ENCODE measurements at regions not wholly inside any gene's neighbourhood (a gene's known extent, or its start where the extent isn't known, plus 50 kb on each side); places are given as distances from the start of the nearest gene placed in this dataset.
A peak's percentile ranks its signal among the peaks of the same experiment; 100 is the strongest.
"Not testable (repeated sequence)": the region's sequence is repeated elsewhere in the genome, so short reads cannot be mapped to it uniquely, and the experiment has no call there.

DNA sequence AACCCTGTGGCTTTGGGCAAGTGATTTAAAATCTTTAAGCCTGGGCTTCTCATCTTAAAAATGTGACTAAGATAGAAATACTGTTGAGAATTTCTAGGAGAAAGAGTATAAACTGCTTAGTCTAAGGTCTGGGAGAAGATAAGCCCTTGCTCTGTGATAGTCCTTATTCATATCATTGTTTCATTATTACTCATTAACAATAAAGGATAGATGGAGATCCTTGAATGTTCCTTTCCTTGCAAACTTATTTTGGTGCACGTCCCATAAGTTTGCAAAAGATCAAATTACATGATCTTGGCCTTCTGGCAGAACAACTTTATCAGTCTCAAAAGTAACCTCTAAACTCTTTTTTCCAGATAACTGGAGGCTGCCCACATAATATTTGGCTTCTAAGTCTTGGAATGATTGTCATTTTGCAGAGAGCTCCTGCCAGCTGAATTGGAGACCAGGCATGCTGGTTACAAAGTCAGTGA, 138.3 kb downstream of the FAM124B start:
- DNase-seq (ENCODE audit: low read depth), result no peak

DNA sequence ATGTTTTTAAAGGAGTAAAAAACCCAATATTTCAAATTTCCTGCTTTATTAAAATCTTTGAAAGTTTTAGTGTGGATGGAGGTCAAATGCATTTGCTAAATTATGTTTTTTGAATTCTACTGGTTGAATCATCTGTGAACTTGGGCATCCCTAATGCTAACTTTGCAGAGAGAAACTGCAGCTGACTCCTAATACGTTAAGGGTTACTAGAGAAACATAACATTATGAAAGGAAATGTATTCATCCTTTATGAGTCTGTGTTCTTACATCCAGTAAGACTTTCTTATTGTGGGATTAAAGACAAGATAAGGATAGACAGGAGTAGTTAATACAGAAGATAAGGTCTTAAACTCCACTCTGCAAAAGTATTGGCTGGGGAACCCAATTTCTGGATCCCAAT, 140.6 kb downstream of the FAM124B start:
- DNase-seq (ENCODE audit: low read depth), result no peak

DNA sequence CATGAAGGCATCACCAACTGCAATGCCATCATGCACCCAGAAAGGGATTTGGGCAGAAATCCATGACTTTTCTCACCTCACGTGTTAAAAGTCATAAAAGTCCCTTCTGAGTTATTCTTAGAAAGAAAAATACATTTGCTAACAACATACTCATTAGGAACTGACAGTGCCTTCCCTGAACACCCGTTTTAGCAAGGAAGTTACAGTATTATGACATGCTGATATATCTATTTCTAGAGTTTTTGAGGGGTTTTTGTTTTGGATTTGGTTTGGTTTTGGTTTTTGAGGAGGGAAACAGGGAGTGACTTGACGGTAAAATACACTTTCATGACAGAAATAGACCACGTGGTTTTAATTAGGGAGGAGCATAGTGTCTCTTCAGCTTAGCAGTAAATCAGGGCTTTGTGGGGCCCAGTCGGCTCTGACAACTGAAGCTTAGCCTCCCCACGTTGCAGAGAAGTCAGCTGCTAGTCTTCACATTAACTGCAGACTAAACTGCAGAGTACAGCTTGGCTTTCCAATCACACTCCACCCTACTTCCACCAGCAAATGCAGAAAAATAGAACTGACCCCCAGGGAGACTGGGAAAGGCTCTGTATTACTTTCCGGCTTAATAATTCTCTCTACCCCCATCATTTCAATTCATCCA, 141.4 kb downstream of the FAM124B start:
- no peak for DNase-seq (ENCODE audit: low read depth)

DNA sequence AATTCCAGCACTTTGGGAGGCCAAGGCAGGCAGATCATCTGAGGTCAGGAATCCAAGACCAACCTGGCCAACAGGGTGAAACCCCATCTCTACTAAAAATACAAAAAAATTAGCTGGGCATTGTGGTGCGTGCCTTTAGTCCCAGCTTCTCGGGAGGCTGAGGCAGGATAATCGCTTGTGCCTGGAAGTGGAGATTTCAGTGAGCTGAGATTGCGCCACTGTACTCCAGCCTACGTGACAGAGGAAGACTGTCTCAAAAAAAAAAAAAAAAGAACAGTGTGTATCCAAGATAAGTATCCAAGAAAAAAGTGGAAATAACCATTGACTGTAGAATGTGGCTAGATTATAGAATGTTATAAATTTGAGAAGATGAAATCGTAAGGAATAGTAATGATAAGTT, 142.1 kb downstream of the FAM124B start:
- no peak for DNase-seq (ENCODE audit: low read depth)

DNA sequence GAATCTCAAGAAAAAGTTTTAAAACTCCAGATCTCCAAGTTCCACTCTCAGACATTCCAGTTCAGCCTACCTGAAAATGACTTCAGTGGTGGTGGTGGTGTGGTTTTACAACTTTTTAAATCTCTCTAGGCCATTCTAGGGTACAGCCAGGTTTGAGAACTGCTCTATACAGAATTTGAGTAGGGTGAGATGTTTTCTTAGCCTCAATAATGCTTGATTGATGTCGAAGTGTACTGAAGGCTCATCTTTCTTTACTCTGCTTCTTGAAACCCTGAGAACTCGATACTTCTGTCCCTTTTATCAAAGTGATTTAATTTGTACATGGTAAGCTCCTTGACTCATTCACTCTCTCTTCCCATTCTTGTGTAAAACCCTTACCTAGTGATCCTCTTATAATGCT, 143.8 kb downstream of the FAM124B start:
- DNase-seq (ENCODE audit: low read depth), result no peak

DNA sequence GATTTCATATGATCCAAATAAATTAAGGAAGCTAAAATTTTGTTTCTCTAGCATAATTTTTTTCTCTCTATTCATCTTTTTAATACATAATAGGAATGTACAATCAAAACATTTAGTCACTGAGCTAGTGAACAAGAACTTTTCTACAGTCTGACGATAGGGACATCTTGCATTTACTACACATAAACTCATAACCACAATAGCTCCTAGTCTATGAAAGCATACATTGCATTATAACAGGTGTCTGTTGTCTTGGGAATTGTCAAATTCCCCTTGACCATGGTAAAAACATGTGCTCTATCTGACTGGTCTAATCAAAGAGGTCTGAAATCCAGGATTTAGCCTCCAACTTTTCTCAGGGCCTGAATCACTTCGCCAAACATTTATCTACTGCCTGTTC, 144.8 kb downstream of the FAM124B start:
- DNase-seq (ENCODE audit: low read depth), result no peak

DNA sequence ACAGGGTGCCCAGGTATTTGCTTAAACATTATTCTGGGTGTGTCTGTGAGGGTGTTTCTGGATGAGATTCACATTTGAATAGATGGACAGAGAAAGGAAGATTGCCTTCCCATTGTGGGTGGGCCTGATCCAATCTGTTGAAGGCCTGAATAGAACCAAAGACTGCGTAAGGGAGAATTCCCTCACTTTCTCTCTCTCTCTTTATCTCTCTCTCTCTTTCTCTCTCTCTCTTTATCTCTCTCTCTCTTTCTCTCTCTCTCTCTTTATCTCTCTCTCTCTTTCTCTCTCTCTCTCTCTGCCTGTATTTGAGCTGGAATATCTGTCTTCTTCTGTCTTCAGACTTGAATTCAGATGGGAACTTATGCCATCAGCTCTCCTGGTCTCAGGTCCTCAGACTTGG, 148.4 kb downstream of the FAM124B start:
- DNase-seq (ENCODE audit: low read depth), result no peak

DNA sequence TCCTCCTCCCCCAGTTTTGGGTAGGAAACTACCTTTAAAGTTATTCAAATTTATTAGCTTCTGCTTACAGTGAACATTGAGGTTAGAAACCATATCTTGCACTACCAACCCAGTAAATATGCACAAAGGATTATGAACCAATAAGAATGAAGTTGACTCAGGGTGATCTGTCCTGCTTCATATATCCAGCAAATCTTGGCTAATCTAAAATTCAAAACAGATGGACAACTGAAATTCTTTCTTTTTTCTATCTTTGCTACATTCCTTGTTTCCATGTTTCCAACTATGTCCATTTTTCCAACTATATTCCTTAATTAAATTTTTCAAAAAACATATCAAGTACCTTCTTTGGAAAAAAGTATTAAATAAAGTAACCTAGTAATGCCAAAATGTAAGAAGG, 149.3 kb downstream of the FAM124B start:
- no peak for DNase-seq (ENCODE audit: low read depth)

DNA sequence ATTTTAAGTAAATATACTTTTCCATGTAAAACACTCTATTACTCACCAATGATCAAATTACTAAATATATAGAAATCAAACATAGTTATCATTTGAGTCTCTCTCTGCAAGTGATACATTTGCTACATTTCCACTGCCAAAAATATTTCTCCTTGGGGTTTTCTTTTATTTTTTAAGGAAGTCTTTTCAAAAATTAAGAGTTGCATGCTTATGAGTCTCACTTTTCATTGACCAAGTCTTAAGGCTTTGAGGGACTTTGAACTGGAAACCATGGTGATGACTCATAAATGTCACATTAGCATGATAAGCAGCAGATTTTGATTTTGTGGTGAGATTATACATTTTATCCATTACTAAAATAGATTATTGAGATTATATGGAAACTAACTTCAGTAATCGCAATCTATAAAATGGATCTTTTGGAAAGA, 152.9 kb downstream of the FAM124B start:
- DNase-seq (ENCODE audit: low read depth), result no peak

DNA sequence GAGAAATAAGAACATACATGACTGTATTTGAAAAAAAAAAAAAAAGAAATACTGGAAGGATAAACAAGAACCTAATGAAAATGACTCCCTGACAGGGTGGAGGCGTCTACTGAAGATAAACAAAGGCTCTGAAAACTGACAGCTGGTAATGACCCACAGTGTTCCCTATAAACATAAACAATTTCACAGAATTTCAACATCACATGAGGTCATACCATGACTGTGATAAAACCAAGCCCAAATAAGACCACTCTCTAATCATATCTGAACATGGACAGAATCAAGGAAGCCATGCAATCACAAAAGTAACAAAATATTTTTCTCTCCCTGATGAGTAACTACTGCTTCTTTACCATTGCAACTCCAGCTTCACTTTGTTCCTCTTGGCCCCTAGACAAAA, 159.3 kb downstream of the FAM124B start:
- no peak for DNase-seq (ENCODE audit: low read depth)

DNA sequence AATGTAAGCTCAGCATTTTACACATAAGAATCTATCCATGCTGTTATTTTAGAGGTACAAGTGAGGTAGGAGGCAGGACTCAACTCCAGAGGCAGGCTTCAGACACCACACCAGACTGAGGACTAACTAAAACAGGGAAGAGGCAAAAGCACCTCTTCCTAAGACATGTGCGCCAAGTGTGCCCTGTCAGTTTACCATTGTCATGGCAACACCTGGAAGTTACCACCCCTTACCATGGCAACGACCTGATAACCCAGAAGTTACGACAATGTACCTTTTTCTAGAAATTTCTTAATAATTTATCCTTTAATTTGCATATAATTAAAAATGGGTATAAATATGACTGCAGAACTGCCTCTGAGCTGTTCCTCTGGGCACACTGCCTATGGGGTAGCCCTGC, 160.1 kb downstream of the FAM124B start:
- DNase-seq (ENCODE audit: low read depth), result no peak

DNA sequence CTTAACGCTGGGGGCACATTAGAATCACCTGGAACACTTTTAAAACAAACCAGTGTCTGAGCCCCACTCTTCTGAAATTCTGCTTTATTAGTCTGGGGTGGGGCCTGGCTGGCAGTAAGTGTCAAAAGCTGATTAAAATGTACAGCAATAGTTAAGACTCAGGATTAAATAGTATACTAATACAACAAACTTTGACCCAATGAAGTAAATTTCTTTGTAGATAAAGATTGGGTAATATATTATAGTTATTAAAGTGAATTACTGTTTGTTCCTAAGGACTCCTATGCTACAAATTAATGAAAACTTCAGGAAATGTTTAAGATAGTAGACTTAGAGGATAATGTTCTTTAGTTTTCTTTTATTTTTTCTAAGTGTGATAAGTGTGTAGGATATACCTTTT, 160.9 kb downstream of the FAM124B start:
- DNase-seq (ENCODE audit: low read depth), result no peak

DNA sequence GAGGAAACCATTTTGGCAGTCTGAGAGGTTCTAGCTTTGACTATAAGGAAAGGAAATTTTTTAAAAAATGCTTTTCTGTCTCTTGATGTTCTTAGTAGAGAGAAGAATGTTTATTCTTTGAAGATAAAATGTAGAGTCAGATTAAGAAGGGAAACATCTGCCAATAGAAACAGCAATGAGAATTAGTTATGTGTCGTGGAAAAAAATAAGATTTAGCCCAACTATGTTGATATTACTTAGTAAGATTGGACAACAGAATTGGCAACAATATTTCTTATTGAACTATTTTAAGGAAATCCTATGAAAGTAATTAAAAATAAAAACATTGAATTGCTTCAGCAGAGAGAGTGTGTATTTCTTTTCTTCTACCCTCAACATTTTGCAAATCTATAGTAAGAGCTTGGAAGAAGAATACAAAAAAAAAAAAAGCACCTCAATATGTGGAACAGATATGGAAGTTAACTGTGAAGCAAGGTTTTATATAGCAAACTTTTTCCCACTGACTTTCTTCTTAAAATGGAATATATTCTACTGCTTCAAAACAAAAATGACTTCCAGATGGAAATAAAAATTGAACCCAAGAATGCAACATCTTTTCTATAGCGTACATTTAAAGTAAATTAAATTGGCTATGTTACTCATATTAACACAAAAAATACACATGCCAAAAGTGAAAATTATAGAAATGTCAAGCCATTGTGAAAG, 177.9 kb downstream of the FAM124B start:
- DNase-seq (ENCODE audit: low read depth), result no peak

DNA sequence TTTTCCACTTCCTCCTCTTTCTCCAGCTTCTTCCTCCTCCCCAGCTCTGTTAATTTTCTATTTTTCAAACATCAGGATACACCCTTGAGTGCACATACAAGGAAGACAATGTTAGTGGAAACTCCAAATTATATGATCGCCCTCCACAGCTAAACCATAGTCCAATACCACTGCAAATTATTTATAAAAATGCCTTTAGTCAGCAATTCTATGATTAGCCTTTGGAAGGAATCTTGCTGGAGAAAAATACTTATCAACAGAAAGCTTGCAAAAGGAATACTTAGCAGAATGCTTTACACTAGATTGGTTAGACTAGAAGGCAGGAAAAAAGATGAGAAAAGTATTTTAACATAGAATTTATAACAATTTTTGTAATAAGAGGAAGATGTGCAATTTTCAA, 178.9 kb downstream of the FAM124B start:
- no peak for DNase-seq (ENCODE audit: low read depth)

DNA sequence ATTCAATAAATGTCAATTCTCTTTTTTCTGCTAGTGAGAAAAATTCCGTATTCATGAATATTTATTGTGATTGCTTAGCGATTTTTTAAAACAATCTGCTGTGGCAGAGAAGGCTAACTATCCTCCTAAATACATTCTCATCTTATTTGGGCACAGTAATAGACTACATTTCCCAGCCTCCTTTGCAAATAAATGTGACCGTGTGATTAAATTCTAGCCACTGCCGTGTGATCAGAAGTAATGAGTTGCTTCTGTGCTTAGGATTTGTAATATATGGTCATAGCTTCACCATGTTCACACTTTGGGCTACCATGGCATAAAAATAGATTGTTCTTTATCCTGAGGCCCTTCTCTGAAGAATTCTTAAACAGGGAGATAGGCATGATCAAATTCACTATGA, 179.6 kb downstream of the FAM124B start:
- peak; percentile 52 for DNase-seq (ENCODE audit: low read depth)

DNA sequence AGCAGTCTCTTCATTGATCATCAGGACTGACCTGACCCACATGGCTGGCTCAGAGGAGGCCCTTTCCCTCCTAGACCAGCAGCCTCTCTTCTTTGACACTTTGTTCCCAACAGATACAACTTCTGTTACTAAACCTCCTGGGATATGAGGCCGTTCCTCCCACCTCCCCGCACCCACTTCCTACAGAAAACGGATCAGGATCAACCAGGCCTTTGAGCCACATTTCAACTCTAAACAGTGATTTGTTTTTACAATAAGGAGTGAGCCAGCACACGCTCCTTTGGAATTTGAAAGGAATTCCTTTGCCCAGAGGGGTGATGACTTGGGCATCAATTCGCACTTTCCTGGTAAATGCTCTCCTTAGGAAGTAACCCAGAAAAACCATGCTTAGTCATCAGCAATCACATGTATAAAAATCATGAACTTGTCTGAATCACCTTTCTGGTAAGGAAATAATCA, 180.4 kb downstream of the FAM124B start:
- peak; percentile 98 for DNase-seq (ENCODE audit: low read depth)

DNA sequence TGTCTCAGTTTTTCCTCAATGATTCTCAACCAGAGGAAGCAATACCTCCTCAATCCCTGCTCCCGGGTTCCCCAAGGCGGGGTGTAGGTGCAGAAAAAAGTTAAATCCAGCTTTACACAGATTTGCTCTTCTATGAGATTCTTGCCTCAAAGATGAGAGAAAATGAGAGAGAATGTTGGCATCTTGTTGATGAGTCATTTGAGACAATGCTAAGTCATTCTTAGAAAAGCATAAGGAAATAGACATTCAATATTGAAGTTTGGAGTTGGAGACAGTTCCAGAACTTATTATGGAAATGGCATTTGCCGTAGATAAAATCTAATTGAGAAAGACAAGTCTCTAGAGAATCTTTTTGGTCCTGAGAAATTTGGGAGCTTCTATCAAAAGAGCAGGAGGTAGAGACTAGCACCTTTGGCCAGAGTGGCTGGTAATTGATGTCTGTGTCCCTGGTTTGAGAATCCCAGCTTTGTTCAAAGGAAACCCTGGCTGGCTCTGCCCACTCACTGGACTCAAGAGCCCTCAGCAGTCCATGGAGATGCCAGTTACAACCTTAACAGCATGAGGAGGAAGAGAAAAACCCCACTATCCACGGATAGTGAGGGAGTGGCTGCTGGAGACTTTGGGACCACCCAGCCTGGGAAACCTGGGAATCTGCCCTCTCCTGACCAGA, 181.2 kb downstream of the FAM124B start:
- DNase-seq (ENCODE audit: low read depth), result peak; percentile 60

DNA sequence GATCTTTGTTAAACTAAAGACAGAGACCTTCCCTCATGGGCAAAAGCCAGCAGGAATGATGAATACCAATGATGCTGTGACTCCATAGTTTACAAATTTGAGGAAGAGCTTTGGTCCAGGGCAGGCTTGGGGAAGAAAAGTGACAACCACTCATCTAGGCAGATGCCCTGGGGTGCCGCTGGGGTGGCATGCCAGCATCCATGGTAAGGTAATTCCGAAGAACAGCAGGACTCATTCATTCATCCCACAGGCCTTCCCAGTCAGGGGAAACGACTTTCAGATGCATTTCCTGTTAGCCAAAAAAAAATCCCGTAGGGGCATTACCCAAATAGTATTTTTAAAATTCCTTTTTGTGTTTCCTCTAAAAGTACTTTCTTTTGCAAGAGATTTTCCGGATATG, 180.7 kb upstream of the SERPINE2 start:
- no peak for DNase-seq (ENCODE audit: low read depth)

DNA sequence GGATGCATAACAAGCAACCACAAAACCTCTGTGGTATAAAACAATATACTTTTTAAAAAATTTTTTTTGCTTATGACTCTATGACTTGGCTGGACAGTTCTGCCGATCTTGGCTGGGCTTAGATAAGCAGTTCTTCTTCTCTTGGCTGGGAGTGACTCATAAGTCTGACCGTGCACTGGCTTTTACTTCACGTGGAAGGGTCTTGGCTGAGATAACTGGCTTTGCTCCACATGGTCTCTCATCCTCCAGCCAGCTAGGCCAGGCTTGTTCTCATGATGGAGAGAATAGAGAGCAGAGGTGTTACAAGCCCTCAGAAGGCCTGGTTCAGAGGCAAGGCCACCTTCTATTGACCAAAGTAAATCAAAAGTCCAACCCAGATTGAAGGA, 178.9 kb upstream of the SERPINE2 start:
- peak; percentile 68 for DNase-seq (ENCODE audit: low read depth)

DNA sequence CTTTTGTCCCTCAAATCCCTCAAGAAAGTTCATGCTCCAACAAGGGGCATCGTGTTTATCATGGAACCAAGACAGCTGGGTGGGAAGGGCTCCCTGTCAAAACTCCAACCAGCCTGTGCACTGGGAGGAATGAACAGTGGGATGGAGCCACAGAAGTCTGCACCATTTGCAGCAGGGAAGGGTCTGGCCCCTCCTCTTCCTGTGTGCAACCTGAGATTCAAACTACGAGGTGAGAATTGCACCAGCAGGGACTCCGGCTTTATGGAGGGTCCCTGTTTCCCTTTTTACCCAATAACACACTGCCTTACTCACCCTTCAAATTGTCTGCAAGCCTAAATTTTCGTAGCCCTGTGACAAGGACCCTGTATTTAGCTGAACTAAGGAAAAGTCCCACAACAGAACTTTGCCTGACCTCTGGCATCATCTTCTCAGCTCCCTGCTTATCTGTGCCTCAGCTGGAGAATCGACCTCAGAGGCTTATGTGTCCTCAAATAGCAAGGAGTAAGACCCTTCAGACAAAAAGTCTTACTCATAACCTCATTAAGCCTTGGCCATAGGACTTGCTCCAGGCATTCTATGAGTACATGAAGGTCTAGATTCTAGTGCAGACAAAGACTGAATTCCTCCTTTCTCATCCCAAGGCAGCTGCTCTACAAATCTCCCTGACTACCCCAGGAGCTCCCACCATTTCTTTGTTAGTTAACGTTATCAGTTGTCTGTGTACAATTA, 178.3 kb upstream of the SERPINE2 start:
- no peak for DNase-seq (ENCODE audit: low read depth)

DNA sequence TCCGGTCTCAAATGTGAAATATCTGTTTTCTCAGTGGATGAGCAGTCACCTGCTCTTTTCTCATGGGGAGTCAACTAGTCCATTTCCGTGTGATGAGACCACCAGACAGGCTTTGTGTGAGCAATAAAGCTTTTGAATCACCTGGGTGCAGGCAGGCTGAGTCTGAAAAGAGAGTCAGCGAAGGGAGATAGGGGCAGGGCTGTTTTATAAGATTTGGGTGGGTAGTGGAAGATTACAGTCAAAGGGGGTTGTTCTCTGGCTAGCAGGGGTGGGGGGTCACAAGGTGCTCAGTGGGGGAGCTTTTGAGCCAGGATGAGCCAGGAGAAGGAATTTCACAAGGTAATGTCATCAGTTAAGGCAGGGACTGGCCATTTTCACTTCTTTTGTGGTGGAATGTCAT, 176.5 kb upstream of the SERPINE2 start:
- DNase-seq (ENCODE audit: low read depth), result not testable (repeated sequence)

DNA sequence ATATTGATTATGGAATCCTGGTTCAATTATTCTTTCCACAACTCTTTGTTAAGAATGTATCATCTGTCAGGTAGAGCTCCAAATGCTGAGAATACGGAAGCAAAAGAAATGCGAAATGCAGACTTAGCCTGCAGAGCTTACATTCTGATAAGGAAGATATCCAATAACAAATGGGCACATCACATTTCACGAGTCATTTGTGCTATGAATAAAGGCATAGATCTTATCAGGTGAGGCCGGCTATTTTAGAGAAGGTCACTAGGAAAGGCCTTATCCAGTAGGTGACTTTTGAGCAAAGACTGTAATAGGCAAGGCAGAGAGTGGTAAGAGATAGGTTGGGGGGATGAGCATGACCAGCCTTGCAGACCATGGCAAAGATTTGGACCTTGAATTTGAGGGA, 174.3 kb upstream of the SERPINE2 start:
- no peak for DNase-seq (ENCODE audit: low read depth)

Measured in HT1080 (cell line).